Sigmoid colon (tissue), 4 donors: ENCODE measurements at regions not wholly inside any gene's neighbourhood (a gene's known extent, or its start where the extent isn't known, plus 50 kb on each side); places are given as distances from the start of the nearest gene placed in this dataset.

Experiments used
- CTCF ChIP-seq, 4 experiments: fragments of 450-650 bp in 3 of 4; fragments of 200-600 bp in 1 of 4; IDR thresholded peaks; one replicate each; pipeline ENCODE4 v1.5.1; 2016 to 2019; ENCODE audit warnings: antibody characterized with exemption in 4 of 4, mild to moderate bottlenecking in 3 of 4, moderate library complexity in 2 of 4
- EP300 ChIP-seq, 4 donors: sonication (generic); formaldehyde crosslinking; IDR thresholded peaks; one replicate each; pipeline ENCODE4 v1.6.1; 2017; ENCODE audit warnings: antibody characterized with exemption in 4 of 4
- POLR2A ChIP-seq, 2 donors: fragments of 450-650 bp; IDR thresholded peaks; one replicate each; pipeline ENCODE4 v1.6.1; 2016; ENCODE audit warnings: antibody characterized with exemption in 2 of 2, mild to moderate bottlenecking in 2 of 2, moderate library complexity in 2 of 2
- POLR2AphosphoS5 ChIP-seq, 4 donors: sonication (generic); formaldehyde crosslinking; IDR thresholded peaks; one replicate each; pipeline ENCODE4 v1.6.1; 2017; ENCODE audit warnings: antibody characterized with exemption in 4 of 4

GRCh38 chr7:12090757-12091221 is 120.3 kb upstream of the TMEM106B start:
- TF ChIP-seq CTCF (IDR thresholded peaks at IDR 0.05) (no peak), EP300 (IDR thresholded peaks at IDR 0.05) (no peak), POLR2AphosphoS5 (IDR thresholded peaks at IDR 0.05) (no peak), POLR2A (IDR thresholded peaks at IDR 0.05) (no peak)
